DOHH2 (cell line): ENCODE measurements at regions not wholly inside any gene's neighbourhood (a gene's known extent, or its start where the extent isn't known, plus 50 kb on each side); places are given as distances from the start of the nearest gene placed in this dataset.

Source experiments
- H3F3A ChIP-seq: fragments of 200-600 bp; sonication (generic), shearing (Covaris generic); 2 replicates; pipeline ENCODE4 v1.6.0; 2016; ENCODE audit warnings: antibody characterized with exemption, mild to moderate bottlenecking; ENCODE audit not compliant: control insufficient read depth, insufficient read depth
- H3K27ac ChIP-seq: fragments of 200-600 bp; sonication (generic); 2 replicates; pipeline ENCODE4 v1.5.1; 2014; ENCODE audit warnings: low read depth, mild to moderate bottlenecking, low read length, moderate library complexity
- H3K27me3 ChIP-seq: fragments of 200-600 bp; sonication (generic); 2 replicates; pipeline ENCODE4 v1.6.1; 2014; ENCODE audit warnings: mild to moderate bottlenecking, low read length, mixed read lengths; ENCODE audit not compliant: control insufficient read depth
- H3K36me3 ChIP-seq: fragments of 200-600 bp; sonication (generic); 2 replicates; pipeline ENCODE4 v1.6.1; 2014; ENCODE audit warnings: mild to moderate bottlenecking, low read length, moderate library complexity, mixed read lengths; ENCODE audit not compliant: control insufficient read depth
- H3K4me1 ChIP-seq: fragments of 200-600 bp; sonication (generic); 2 replicates; pipeline ENCODE4 v1.6.1; 2014; ENCODE audit warnings: mild to moderate bottlenecking, low read length, mixed read lengths; ENCODE audit not compliant: control insufficient read depth
- H3K4me2 ChIP-seq: fragments of 200-600 bp; sonication (generic); 2 replicates; pipeline ENCODE4 v1.6.0; 2014; ENCODE audit warnings: mild to moderate bottlenecking, low read length, moderate library complexity
- H3K4me3 ChIP-seq: fragments of 200-600 bp; sonication (generic); 2 replicates; pipeline ENCODE4 v1.5.1; 2014; ENCODE audit warnings: mild to moderate bottlenecking, low read length, mixed read lengths
- H3K79me2 ChIP-seq: fragments of 200-600 bp; sonication (generic); 2 replicates; pipeline ENCODE4 v1.6.1; 2014; ENCODE audit warnings: mild to moderate bottlenecking, low read length, mixed read lengths; ENCODE audit not compliant: control insufficient read depth
- H3K9me2 ChIP-seq: fragments of 200-600 bp; sonication (generic); replicated peaks from 2 replicates; pipeline ENCODE4 v1.6.1; 2014; ENCODE audit warnings: mild to moderate bottlenecking, low read length, mixed read lengths; ENCODE audit not compliant: control insufficient read depth
- H3K9me3 ChIP-seq: fragments of 200-600 bp; sonication (generic); 2 replicates; pipeline ENCODE4 v1.6.1; 2014; ENCODE audit warnings: antibody characterized with exemption, low read length, mixed read lengths; ENCODE audit not compliant: control insufficient read depth, insufficient read depth
- H4K20me1 ChIP-seq: fragments of 200-600 bp; sonication (generic); 2 replicates; pipeline ENCODE4 v1.6.0; 2014; ENCODE audit warnings: low read depth, mild to moderate bottlenecking, antibody characterized with exemption, low read length, moderate library complexity; ENCODE audit not compliant: control insufficient read depth, insufficient read depth
- EZH2phosphoT487 ChIP-seq: fragments of 200-600 bp; sonication (generic); IDR thresholded peaks from 2 replicates; pipeline ENCODE4 v1.6.1; 2017; ENCODE audit warnings: borderline replicate concordance, mild to moderate bottlenecking, antibody characterized with exemption, low read length, moderate library complexity, mixed read lengths
- TF ChIP-seq, protein P1 (sequence below): fragments of 200-600 bp; sonication (generic); IDR thresholded peaks from one replicate; pipeline ENCODE4 v1.5.1; 2014; ENCODE audit warnings: antibody characterized with exemption, mild to moderate bottlenecking, low read depth, low read length; ENCODE audit not compliant: poor library complexity, severe bottlenecking

- TF ChIP-seq, protein P1, sequence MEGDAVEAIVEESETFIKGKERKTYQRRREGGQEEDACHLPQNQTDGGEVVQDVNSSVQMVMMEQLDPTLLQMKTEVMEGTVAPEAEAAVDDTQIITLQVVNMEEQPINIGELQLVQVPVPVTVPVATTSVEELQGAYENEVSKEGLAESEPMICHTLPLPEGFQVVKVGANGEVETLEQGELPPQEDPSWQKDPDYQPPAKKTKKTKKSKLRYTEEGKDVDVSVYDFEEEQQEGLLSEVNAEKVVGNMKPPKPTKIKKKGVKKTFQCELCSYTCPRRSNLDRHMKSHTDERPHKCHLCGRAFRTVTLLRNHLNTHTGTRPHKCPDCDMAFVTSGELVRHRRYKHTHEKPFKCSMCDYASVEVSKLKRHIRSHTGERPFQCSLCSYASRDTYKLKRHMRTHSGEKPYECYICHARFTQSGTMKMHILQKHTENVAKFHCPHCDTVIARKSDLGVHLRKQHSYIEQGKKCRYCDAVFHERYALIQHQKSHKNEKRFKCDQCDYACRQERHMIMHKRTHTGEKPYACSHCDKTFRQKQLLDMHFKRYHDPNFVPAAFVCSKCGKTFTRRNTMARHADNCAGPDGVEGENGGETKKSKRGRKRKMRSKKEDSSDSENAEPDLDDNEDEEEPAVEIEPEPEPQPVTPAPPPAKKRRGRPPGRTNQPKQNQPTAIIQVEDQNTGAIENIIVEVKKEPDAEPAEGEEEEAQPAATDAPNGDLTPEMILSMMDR: no peak
- no peak for TF ChIP-seq EZH2phosphoT487
- Histone ChIP-seq H3F3A (no peaks in the 10 kb centered on the region), H3K4me1 (no peaks in the 10 kb centered on the region), H3K9me2 (no peaks in the 10 kb centered on the region), H3K4me3 (no peak overlapping the region), H3K4me2 (no peak overlapping the region), H4K20me1 (no peaks in the 10 kb centered on the region), H3K27me3 (no peaks in the 10 kb centered on the region), H3K27ac (no peak overlapping the region), H3K79me2 (no peaks in the 10 kb centered on the region), H3K36me3 (no peaks in the 10 kb centered on the region), H3K9me3 (no peaks in the 10 kb centered on the region)
Measured at GRCh38 chrX:9127986-9128385, 94.1 kb upstream of the FAM9B start.

GRCh38 chrX:9130031-9130430 is 96.1 kb upstream of the FAM9B start:
- Histone ChIP-seq H3K4me1 (no peaks in the 10 kb centered on the region), H3K79me2 (no peaks in the 10 kb centered on the region), H3K9me3 (no peaks in the 10 kb centered on the region), H4K20me1 (no peaks in the 10 kb centered on the region), H3K4me2 (no peak overlapping the region), H3F3A (no peaks in the 10 kb centered on the region), H3K27me3 (no peaks in the 10 kb centered on the region), H3K27ac (no peak overlapping the region), H3K36me3 (no peaks in the 10 kb centered on the region), H3K9me2 (no peaks in the 10 kb centered on the region), H3K4me3 (no peak overlapping the region)
- no peak for TF ChIP-seq EZH2phosphoT487

DNA sequence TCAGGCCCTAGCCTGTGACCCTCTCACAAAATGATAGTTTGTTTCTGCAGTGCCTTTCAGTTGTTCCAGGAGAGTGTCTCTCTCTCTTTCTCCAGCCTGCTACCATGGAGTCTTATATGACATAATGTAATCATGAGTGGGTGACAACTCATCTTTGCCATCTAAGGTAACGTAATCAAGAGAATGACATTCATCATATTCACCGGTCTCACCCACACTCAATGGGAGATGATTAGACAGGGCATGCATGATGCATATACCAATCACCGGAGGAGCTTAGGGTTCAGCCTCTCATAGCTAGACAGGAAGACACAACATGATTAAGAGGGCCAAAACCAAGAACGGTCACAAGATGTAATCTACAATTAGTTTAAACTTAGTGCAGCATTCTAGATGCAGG is 97.1 kb upstream of the FAM9B start:
- no peak for TF ChIP-seq EZH2phosphoT487
- TF ChIP-seq, protein P1: no peak
- Histone ChIP-seq H3K4me2 (no peak overlapping the region), H4K20me1 (no peaks in the 10 kb centered on the region), H3K4me3 (no peak overlapping the region), H3K27me3 (no peaks in the 10 kb centered on the region), H3K9me3 (no peaks in the 10 kb centered on the region), H3K36me3 (no peaks in the 10 kb centered on the region), H3K79me2 (no peaks in the 10 kb centered on the region), H3F3A (no peaks in the 10 kb centered on the region), H3K4me1 (no peaks in the 10 kb centered on the region), H3K9me2 (no peaks in the 10 kb centered on the region), H3K27ac (no peak overlapping the region)

DNA sequence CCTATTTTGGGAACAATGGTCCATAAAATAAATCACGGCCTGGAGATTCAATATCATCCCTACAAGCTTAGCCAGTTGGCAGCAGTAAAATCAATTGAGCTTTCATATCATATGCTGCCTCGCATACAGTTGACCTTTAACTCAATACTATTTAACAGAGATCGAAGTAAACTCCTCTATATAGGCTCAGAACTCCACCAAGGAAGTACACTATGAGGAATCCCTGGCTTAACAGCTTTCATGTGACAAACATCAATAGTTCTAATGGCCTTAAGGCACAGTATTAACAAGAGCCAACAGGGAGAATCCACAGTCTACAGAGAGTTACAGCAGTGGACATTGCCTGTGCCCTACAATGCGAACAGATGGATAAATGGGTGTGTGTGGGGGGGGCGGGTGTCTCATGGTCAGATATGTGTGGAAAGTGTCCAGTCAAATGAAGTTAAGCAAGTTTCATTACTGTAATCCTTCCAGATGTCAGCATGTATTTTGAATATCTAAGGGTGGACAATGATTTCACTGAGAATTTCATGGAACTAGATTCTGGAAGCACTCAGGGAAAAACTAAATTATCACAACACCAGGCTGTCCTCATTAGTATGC is 98.2 kb upstream of the FAM9B start:
- Histone ChIP-seq H3K36me3 (no peaks in the 10 kb centered on the region), H3F3A (no peaks in the 10 kb centered on the region)

More for the DNA sequence above, 98.2 kb upstream of the FAM9B start:
- no peak overlapping the region for H3K27ac ChIP-seq
- no peak overlapping the region for H3K4me2 ChIP-seq
- no peaks in the 10 kb centered on the region for H3K27me3 ChIP-seq
- no peaks in the 10 kb centered on the region for H3K79me2 ChIP-seq
- no peaks in the 10 kb centered on the region for H4K20me1 ChIP-seq
- H3K9me3 ChIP-seq: no peaks in the 10 kb centered on the region
- no peak overlapping the region for H3K4me3 ChIP-seq
- H3K9me2 ChIP-seq: no peaks in the 10 kb centered on the region
- TF ChIP-seq, protein P1: no peak
- TF ChIP-seq EZH2phosphoT487: no peak
- no peaks in the 10 kb centered on the region for H3K4me1 ChIP-seq
